Activated effector memory CD4-positive, alpha-beta T cell treated with Interleukin-2 at 50 U/mL for 16 hours (primary cell): ENCODE measurements at regions not wholly inside any gene's neighbourhood (a gene's known extent, or its start where the extent isn't known, plus 50 kb on each side); places are given as distances from the start of the nearest gene placed in this dataset.

Experiments used
- DNase-seq: peaks from one replicate; pipeline ENCODE4 v3.0.0-alpha.2; 2020

- DNase-seq = no peak
Observed at GRCh38 chr1:112779665-112780526, 64.8 kb upstream of the PPM1J start.

GRCh38 chr1:112778137-112778536, 63.0 kb upstream of the PPM1J start:
- DNase-seq = no peak

- no peak for DNase-seq
Observed at GRCh38 chr1:112776688-112777087, 61.6 kb upstream of the PPM1J start.

DNA sequence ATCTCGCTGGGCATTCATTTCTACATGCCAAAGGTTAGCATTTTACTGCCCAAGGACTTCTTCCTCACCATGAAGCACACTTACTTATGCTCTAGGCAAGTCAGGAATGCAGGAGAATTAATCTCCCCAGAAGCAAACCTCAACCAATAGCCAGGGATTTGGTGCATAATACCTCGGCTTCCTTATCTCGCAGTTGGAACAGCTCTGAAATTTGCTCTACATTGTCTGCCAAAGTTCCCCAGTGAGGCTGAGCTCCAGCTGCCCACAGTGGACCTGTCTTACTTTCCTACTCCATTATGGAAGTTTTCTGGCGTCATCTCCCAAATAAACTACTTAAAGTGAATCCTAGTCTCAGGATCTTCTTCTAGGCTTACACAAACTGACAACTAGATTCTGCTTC, 57.6 kb upstream of the PPM1J start:
- DNase-seq = no peak

- DNase-seq = no peak
Observed at GRCh38 chr1:112770724-112771123, 55.6 kb upstream of the PPM1J start.

GRCh38 chr1:112769611-112770010, 54.5 kb upstream of the PPM1J start:
- DNase-seq = no peak

GRCh38 chr1:112767646-112768045, 52.5 kb upstream of the PPM1J start:
- no peak for DNase-seq
